Right lobe of liver (tissue), 6 donors: ENCODE measurements at regions not wholly inside any gene's neighbourhood (a gene's known extent, or its start where the extent isn't known, plus 50 kb on each side); places are given as distances from the start of the nearest gene placed in this dataset.

Experiments
- ATAC-seq, 4 donors: fragments of 200-7000 bp; cut with Tn5 transposase; one replicate each; pipeline ENCODE4 v1.9.1; 2020; ENCODE audit warnings: mild to moderate bottlenecking in 4 of 4, moderate library complexity in 4 of 4
- DNase-seq, 3 donors: peaks; one replicate each; pipeline ENCODE4 v3.0.0-alpha.2; 2020
- H3K27ac ChIP-seq, 3 donors: fragments of 200-600 bp; one replicate each; pipeline ENCODE4 v1.8.0; 2022
- H3K27me3 ChIP-seq, 2 donors: fragments of 200-600 bp; one replicate each; pipeline ENCODE4 v1.8.0; 2022
- H3K36me3 ChIP-seq, 4 donors: fragments of 200-600 bp; sonication (generic) in 1 of 4; one replicate each; pipeline versions ENCODE4 v1.5.1 to v1.8.0; 2017 to 2022; ENCODE audit warnings: control low read depth in 1 of 4
- H3K4me1 ChIP-seq, 4 donors: fragments of 200-600 bp; sonication (generic) in 1 of 4; one replicate each; pipeline versions ENCODE4 v1.5.1 to v1.8.0; 2017 to 2022; ENCODE audit warnings: control low read depth in 1 of 4
- H3K4me3 ChIP-seq, 3 donors: fragments of 200-600 bp; one replicate each; pipeline ENCODE4 v1.8.0; 2022
- H3K9me3 ChIP-seq, 4 donors: fragments of 200-600 bp; sonication (generic) in 1 of 4; one replicate each; pipeline versions ENCODE4 v1.5.1 to v1.8.0; 2017 to 2022; ENCODE audit warnings: control low read depth in 1 of 4
- POLR2A ChIP-seq: fragments of 450-650 bp; IDR thresholded peaks from one replicate; pipeline ENCODE4 v1.6.1; 2017; ENCODE audit warnings: antibody characterized with exemption, mild to moderate bottlenecking
- WGBS: methylation state at CpG from one replicate; pipeline ENCODE4 v1.1.6; 2018; ENCODE audit warnings: low coverage, low lambda C conversion rate; ENCODE audit not compliant: insufficient coverage; ENCODE audit errors: missing lambda C conversion rate; 5-methylcytosine and 5-hydroxymethylcytosine counted together
- intact Hi-C, 2 donors: fragments of 100-400 bp; cut with DNase I; formaldehyde crosslinking; loops; one replicate each; pipeline versions ENCODE4 v1.11.2 to v1.14.1; 2022
- TF ChIP-seq, protein P1 (sequence below), 4 donors: fragments of 200-600 bp in 3 of 4; fragments of 450-650 bp in 1 of 4; IDR thresholded peaks; one replicate each; pipeline versions ENCODE4 v1.5.1 to v1.8.0; 2016 to 2022; ENCODE audit warnings: antibody characterized with exemption in 4 of 4, mild to moderate bottlenecking in 2 of 4
- donor health status: DM: no; HTN: yes; CAD: no.
- donor health status: DM: no; HTN: no; CAD: no.
- donor health status: DM: no; HTN: no; CAD: no.
- donor health status: DM: no; HTN: yes; CAD: no.
- donor health status: DM: no; HTN: yes; CAD: no.

DNA sequence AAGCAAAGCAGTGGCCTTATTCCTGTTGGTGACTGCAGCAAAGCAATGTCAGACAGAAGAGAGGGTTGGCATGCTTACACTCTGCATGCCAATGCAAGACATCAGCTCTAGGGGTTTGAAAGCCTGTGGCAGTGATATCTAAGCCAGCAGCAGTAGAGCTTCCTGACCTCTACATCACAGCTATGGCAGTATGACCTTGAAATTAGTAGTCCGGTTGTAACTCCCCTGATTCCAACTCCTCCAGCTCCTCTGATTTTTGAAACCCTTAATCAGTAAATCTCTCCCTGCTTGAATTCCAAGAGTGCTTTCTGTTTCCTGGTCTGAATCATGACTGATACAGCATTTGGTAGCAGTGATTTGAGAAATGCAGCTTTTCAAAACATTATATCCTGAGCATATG, 60.0 kb upstream of the LRP1B start:
- no peak overlapping the region for H3K4me3 ChIP-seq
- no peak for TF ChIP-seq POLR2A
- TF ChIP-seq, protein P1, sequence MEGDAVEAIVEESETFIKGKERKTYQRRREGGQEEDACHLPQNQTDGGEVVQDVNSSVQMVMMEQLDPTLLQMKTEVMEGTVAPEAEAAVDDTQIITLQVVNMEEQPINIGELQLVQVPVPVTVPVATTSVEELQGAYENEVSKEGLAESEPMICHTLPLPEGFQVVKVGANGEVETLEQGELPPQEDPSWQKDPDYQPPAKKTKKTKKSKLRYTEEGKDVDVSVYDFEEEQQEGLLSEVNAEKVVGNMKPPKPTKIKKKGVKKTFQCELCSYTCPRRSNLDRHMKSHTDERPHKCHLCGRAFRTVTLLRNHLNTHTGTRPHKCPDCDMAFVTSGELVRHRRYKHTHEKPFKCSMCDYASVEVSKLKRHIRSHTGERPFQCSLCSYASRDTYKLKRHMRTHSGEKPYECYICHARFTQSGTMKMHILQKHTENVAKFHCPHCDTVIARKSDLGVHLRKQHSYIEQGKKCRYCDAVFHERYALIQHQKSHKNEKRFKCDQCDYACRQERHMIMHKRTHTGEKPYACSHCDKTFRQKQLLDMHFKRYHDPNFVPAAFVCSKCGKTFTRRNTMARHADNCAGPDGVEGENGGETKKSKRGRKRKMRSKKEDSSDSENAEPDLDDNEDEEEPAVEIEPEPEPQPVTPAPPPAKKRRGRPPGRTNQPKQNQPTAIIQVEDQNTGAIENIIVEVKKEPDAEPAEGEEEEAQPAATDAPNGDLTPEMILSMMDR (IDR thresholded peaks at IDR 0.05): no peak
- intact Hi-C loops: no loop called here
- no peak overlapping the region for H3K27ac ChIP-seq
- no peaks in the 10 kb centered on the region for H3K27me3 ChIP-seq
- ATAC-seq (peak in 2 of 4 donors; percentile 15 to 35), DNase-seq (no peak)
- no peaks in the 10 kb centered on the region for H3K9me3 ChIP-seq
- no peaks in the 10 kb centered on the region for H3K4me1 ChIP-seq
- WGBS: 67% methylated on average over 1 of the region's 1 CpG
- no peaks in the 10 kb centered on the region for H3K36me3 ChIP-seq

DNA sequence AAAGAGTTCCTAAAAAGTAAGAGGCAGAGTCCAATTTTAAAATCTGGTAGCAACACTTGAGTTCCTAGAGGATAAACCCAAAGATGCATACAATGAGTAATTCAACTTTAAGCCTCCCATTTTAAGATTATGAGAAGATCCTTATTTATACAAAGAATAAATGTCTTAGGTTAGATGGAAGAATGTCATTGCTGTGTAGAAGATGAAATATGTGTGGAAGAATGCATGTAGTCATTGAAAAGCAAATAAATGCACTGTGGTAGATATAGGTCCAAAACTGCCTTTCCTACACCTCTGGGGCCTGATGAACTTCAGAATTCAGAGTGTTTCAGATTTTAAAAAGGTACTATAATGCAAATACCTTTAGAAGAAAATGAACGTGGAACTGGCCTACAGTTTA, 58.7 kb upstream of the LRP1B start:
- intact Hi-C loops: no loop called here
- no peaks in the 10 kb centered on the region for H3K36me3 ChIP-seq
- H3K9me3 ChIP-seq: no peaks in the 10 kb centered on the region
- ATAC-seq (no peak), DNase-seq (no peak)
- no peaks in the 10 kb centered on the region for H3K27me3 ChIP-seq
- TF ChIP-seq, protein P1 (IDR thresholded peaks at IDR 0.05): no peak
- no peak for TF ChIP-seq POLR2A
- H3K27ac ChIP-seq: no peak overlapping the region
- WGBS: 35% methylated on average over 1 of the region's 1 CpG
- no peaks in the 10 kb centered on the region for H3K4me1 ChIP-seq
- H3K4me3 ChIP-seq: no peak overlapping the region

- WGBS: 100% methylated on average over 1 of the region's 1 CpG
- Histone ChIP-seq H3K9me3 (no peaks in the 10 kb centered on the region), H3K4me3 (no peak overlapping the region), H3K4me1 (no peaks in the 10 kb centered on the region), H3K27ac (no peak overlapping the region), H3K27me3 (no peaks in the 10 kb centered on the region), H3K36me3 (no peaks in the 10 kb centered on the region)
- DNase-seq (no peak), ATAC-seq (no peak)
- intact Hi-C loops: no loop called here
- TF ChIP-seq POLR2A: no peak
- TF ChIP-seq, protein P1 (IDR thresholded peaks at IDR 0.05): no peak
Observed at GRCh38 chr2:142188562-142188961, 57.7 kb upstream of the LRP1B start.

- Histone ChIP-seq H3K36me3 (no peaks in the 10 kb centered on the region), H3K27ac (no peak overlapping the region), H3K9me3 (no peaks in the 10 kb centered on the region), H3K4me1 (peaks cover 0 to 2% (median 0%) of the 10 kb centered on the region in 4 donors), H3K4me3 (no peak overlapping the region), H3K27me3 (no peaks in the 10 kb centered on the region)
- intact Hi-C loops: no loop called here
- ATAC-seq (peak; percentile 53 to 77 (median 61)), DNase-seq (peak in 1 of 3 donors; percentile 20)
- 39% methylated on average over 11 of the region's 22 CpGs for WGBS
- TF ChIP-seq, protein P1 (IDR thresholded peaks at IDR 0.05): peak in 3 of 4 donors; percentile 26 to 45 (median 32)
- no peak for TF ChIP-seq POLR2A
Observed at GRCh38 chr2:142180820-142181533, 50.2 kb upstream of the LRP1B start.
